GM23248 (cell line): ENCODE measurements at regions not wholly inside any gene's neighbourhood (a gene's known extent, or its start where the extent isn't known, plus 50 kb on each side); places are given as distances from the start of the nearest gene placed in this dataset.

Experiments
- DNase-seq: peaks from one replicate; pipeline ENCODE4 v3.0.0-alpha.2; 2015
- H2AFZ ChIP-seq: fragments of 200-600 bp; sonication (generic); 2 replicates; pipeline ENCODE4 v1.6.1; 2016; ENCODE audit warnings: antibody characterized with exemption
- H3F3A ChIP-seq: fragments of 200-600 bp; sonication (generic); 2 replicates; pipeline ENCODE4 v1.6.1; 2016; ENCODE audit warnings: mild to moderate bottlenecking, antibody characterized with exemption, mixed run types; ENCODE audit not compliant: insufficient read depth
- H3K27ac ChIP-seq: fragments of 200-600 bp; sonication (generic); 2 replicates; pipeline ENCODE4 v1.5.1; 2016; ENCODE audit warnings: mild to moderate bottlenecking
- H3K27me3 ChIP-seq: fragments of 200-600 bp; sonication (generic); replicated peaks from 2 replicates; pipeline ENCODE4 v1.6.1; 2016; ENCODE audit warnings: mild to moderate bottlenecking; ENCODE audit not compliant: insufficient read depth
- H3K36me3 ChIP-seq: fragments of 200-600 bp; sonication (generic); 2 replicates; pipeline ENCODE4 v1.6.1; 2016; ENCODE audit warnings: low read depth, mild to moderate bottlenecking
- H3K4me1 ChIP-seq: fragments of 200-600 bp; sonication (generic); 2 replicates; pipeline ENCODE4 v1.6.1; 2016; ENCODE audit warnings: mild to moderate bottlenecking; ENCODE audit not compliant: insufficient read depth
- H3K4me2 ChIP-seq: fragments of 200-600 bp; sonication (generic); one replicate; pipeline ENCODE4 v1.6.1; 2016; ENCODE audit warnings: mild to moderate bottlenecking; ENCODE audit not compliant: unreplicated experiment
- H3K4me3 ChIP-seq: fragments of 200-600 bp; sonication (generic); 2 replicates; pipeline ENCODE4 v1.5.1; 2016; ENCODE audit warnings: mild to moderate bottlenecking
- H3K79me2 ChIP-seq: fragments of 200-600 bp; sonication (generic); 2 replicates; pipeline ENCODE4 v1.6.1; 2016; ENCODE audit warnings: mild to moderate bottlenecking; ENCODE audit not compliant: insufficient read depth
- H3K9ac ChIP-seq: fragments of 200-600 bp; sonication (generic); 2 replicates; pipeline ENCODE4 v1.6.1; 2016; ENCODE audit warnings: mild to moderate bottlenecking
- H3K9me2 ChIP-seq: fragments of 200-600 bp; sonication (generic); 2 replicates; pipeline ENCODE4 v1.6.1; 2016; ENCODE audit warnings: mixed run types, mild to moderate bottlenecking, moderate library complexity; ENCODE audit not compliant: insufficient read depth
- H3K9me3 ChIP-seq: fragments of 200-600 bp; sonication (generic); one replicate; pipeline ENCODE4 v1.6.1; 2017; ENCODE audit warnings: low read depth
- H4K20me1 ChIP-seq: fragments of 200-600 bp; sonication (generic); 2 replicates; pipeline ENCODE4 v1.6.0; 2016; ENCODE audit not compliant: insufficient read depth
- EZH2 ChIP-seq: fragments of 200-600 bp; sonication (generic); IDR thresholded peaks from 2 replicates; pipeline ENCODE4 v1.6.1; 2018; ENCODE audit warnings: antibody characterized with exemption, mild to moderate bottlenecking; ENCODE audit not compliant: insufficient read depth, poor library complexity, severe bottlenecking
- EZH2phosphoT487 ChIP-seq: fragments of 200-600 bp; sonication (generic); IDR thresholded peaks from 2 replicates; pipeline ENCODE4 v1.6.1; 2018; ENCODE audit warnings: antibody characterized with exemption, moderate library complexity, mild to moderate bottlenecking, low read depth; ENCODE audit not compliant: insufficient read depth
- WGBS, 2 experiments: methylation state at CpG; one replicate each; pipeline ENCODE4 v1.1.6; 2015 to 2017; ENCODE audit warnings: low lambda C conversion rate in 2 of 2, low coverage in 1 of 2; ENCODE audit errors: missing lambda C conversion rate in 2 of 2; 5-methylcytosine and 5-hydroxymethylcytosine counted together
- in situ Hi-C: fragments of 300-500 bp; cut with MboI; formaldehyde crosslinking; loops from 2 replicates; pipeline ENCODE4 v1.15.0; 2020

DNA sequence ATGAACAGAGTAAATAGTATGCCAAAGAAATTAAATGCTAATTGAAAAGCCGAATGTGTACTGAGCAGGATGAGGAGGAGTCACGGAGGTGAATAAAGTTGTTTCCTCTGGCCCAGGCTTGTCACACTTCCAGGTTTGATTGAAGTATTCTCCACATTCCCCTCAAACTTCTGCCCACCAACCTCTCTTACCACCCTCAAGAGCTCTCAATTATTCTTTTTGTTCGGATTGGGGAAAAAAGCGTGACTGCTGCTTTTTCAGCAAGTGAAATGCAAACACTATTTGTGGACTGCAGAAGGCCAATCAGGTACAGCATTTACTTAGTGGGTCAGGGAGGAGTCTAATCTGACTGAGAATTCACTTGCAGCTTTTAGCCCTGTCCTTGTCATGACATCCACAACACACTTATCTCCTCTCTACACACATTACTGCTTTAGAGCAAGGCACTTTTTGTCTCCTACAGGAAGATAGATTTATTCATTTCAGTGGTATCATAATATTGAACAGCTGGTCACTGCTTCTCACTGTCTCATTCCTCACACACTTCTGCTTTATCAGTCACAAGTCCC is 375.6 kb upstream of the PRMT6 start:
- in situ Hi-C loops, result no loop called here
- TF ChIP-seq EZH2phosphoT487, result no peak
- TF ChIP-seq EZH2, result no peak
- Histone ChIP-seq H3K9me3 (no peaks in the 10 kb centered on the region), H4K20me1 (no peaks in the 10 kb centered on the region), H3F3A (no peaks in the 10 kb centered on the region), H3K36me3 (no peaks in the 10 kb centered on the region), H2AFZ (no peak overlapping the region), H3K4me3 (no peak overlapping the region), H3K9ac (no peak overlapping the region), H3K4me2 (no peak overlapping the region), H3K9me2 (no peaks in the 10 kb centered on the region), H3K27me3 (no peaks in the 10 kb centered on the region), H3K4me1 (peaks cover 27% of the 10 kb centered on the region), H3K27ac (no peak overlapping the region), H3K79me2 (no peaks in the 10 kb centered on the region)
- no peak for DNase-seq
- 41% methylated on average over 4 of the region's 4 CpGs for WGBS, 2 experiments

- DNase-seq, result no peak
- 47 to 57% methylated on average over 3 of the region's 3 CpGs for WGBS, 2 experiments
- H3K27ac ChIP-seq, result no peak overlapping the region
- TF ChIP-seq EZH2phosphoT487 (no peak), EZH2 (no peak)
- no peaks in the 10 kb centered on the region for H3K9me3 ChIP-seq
- H3K79me2 ChIP-seq, result no peaks in the 10 kb centered on the region
- H3K36me3 ChIP-seq, result no peaks in the 10 kb centered on the region
- no peak overlapping the region for H3K9ac ChIP-seq
- H3K4me3 ChIP-seq, result no peak overlapping the region
- H3K4me1 ChIP-seq, result peaks cover 20% of the 10 kb centered on the region
- no peaks in the 10 kb centered on the region for H3K9me2 ChIP-seq
- H3K4me2 ChIP-seq, result no peak overlapping the region
- in situ Hi-C loops, result no loop called here
- no peak overlapping the region for H2AFZ ChIP-seq
- no peaks in the 10 kb centered on the region for H3K27me3 ChIP-seq
- no peaks in the 10 kb centered on the region for H3F3A ChIP-seq
- H4K20me1 ChIP-seq, result no peaks in the 10 kb centered on the region
Observed at GRCh38 chr1:106681939-106682522, 374.4 kb upstream of the PRMT6 start.

DNA sequence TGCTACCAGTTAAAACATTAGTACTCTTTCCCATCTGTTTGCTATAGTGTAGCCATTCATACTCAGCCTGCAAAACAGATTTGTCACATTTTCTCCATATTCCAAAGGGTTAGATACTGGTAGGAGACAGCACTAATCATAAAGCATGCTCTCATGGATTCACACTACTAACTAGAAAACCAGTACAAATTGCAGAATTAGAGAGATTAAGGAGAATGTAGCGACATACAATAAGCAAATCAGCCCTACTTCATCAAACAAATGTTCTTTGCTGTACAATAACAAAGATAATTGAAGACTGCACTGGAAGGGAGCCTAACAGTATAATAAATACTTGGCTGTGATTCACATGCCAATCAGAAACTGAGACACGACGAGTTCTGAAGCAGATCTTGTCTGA is 368.0 kb upstream of the PRMT6 start:
- Histone ChIP-seq H3F3A (no peaks in the 10 kb centered on the region), H3K4me2 (no peak overlapping the region), H3K9me2 (no peaks in the 10 kb centered on the region), H3K79me2 (no peaks in the 10 kb centered on the region), H3K4me1 (no peaks in the 10 kb centered on the region), H3K27ac (no peak overlapping the region), H2AFZ (no peak overlapping the region), H3K27me3 (no peaks in the 10 kb centered on the region), H3K36me3 (no peaks in the 10 kb centered on the region), H3K9ac (no peak overlapping the region), H3K4me3 (no peak overlapping the region), H4K20me1 (no peaks in the 10 kb centered on the region), H3K9me3 (no peaks in the 10 kb centered on the region)
- 28 to 39% methylated on average over 3 of the region's 3 CpGs for WGBS, 2 experiments
- DNase-seq, result no peak
- TF ChIP-seq EZH2 (no peak), EZH2phosphoT487 (no peak)
- in situ Hi-C loops, result no loop called here

DNA sequence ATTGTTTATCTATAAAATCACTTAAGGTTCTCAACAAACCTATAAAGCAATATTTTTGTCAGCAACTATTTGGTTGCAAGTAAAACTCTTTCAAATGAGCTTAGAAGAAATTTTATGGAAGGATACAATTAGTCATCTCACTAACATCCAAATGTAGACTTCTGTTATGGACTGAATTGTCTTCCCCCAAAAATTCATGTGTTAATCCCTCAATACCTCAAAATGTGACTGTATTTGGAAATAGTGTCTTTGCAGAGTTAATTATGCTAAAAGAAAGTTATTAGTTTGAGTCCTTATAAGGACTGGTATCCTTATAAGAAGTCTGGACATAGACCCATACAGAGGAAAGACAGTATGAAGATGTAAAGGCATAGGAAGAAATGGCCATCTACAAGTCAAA is 357.8 kb upstream of the PRMT6 start:
- Histone ChIP-seq H3K9me3 (no peaks in the 10 kb centered on the region), H3K4me1 (peaks cover 25% of the 10 kb centered on the region), H3K36me3 (no peaks in the 10 kb centered on the region), H3K9ac (no peak overlapping the region), H3K4me2 (peak overlapping the region; percentile 7), H3K79me2 (no peaks in the 10 kb centered on the region), H3K27ac (no peak overlapping the region), H3K27me3 (no peaks in the 10 kb centered on the region), H3F3A (peaks cover 10% of the 10 kb centered on the region; the same call in 1 of the 2 replicates), H3K4me3 (no peak overlapping the region), H4K20me1 (no peaks in the 10 kb centered on the region), H3K9me2 (0 out of 2 replicates have a peak, but pooled peaks cover 4% of the 10 kb centered on the region), H2AFZ (peak overlapping the region; percentile 13; the same call in 1 of the 2 replicates)
- in situ Hi-C loops, result no loop called here
- DNase-seq, result peak; percentile 9
- no peak for TF ChIP-seq EZH2phosphoT487
- no peak for TF ChIP-seq EZH2

DNA sequence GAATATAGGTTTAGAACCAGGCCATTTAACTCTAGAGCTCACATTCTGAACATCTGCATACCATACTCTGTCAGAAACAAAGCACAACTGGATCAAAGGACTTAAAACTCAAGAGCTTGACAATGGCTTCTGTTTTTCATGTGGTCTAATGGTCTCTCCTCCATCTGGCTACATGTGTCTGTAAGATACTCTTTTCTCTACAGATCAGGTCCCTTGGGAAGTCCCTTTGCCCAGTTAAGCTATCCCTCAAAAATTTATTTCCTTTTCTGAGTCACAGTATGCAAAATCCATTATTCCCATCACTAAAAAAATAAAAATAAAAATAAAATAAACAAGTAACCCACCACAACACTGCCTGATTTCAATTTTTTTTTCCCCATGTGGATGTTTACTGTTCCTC is 357.0 kb upstream of the PRMT6 start:
- H3K4me3 ChIP-seq, result peak overlapping the region; percentile 34; the same call in 1 of the 2 replicates
- H3K27me3 ChIP-seq, result no peaks in the 10 kb centered on the region
- DNase-seq, result peak; percentile 58
- H3F3A ChIP-seq, result peaks cover 10% of the 10 kb centered on the region; the same call in 1 of the 2 replicates
- peak overlapping the region; percentile 46 for H3K27ac ChIP-seq
- peaks cover 25% of the 10 kb centered on the region for H3K4me1 ChIP-seq
- in situ Hi-C loops, result no loop called here
- no peaks in the 10 kb centered on the region for H3K9me3 ChIP-seq
- H3K9me2 ChIP-seq, result 0 out of 2 replicates have a peak, but pooled peaks cover 4% of the 10 kb centered on the region
- H3K79me2 ChIP-seq, result no peaks in the 10 kb centered on the region
- H4K20me1 ChIP-seq, result no peaks in the 10 kb centered on the region
- H3K9ac ChIP-seq, result no peak overlapping the region
- no peaks in the 10 kb centered on the region for H3K36me3 ChIP-seq
- no peak for TF ChIP-seq EZH2
- peak overlapping the region; percentile 70 for H3K4me2 ChIP-seq
- H2AFZ ChIP-seq, result no peak overlapping the region
